Endothelial cell of umbilical vein (primary cell): ENCODE measurements at regions not wholly inside any gene's neighbourhood (a gene's known extent, or its start where the extent isn't known, plus 50 kb on each side); places are given as distances from the start of the nearest gene placed in this dataset.

Experiments
- BruUV-seq: library from RNA; stranded (reverse); fragments of 400-500 nt; replicated peaks from 2 replicates; lab custom pipeline; 2021; lab: Mats Ljungman, UMichigan
- CTCF ChIA-PET: fragments of 300-600, 350-600 bp; sonication (Branson Sonifier 250); formaldehyde crosslinking; loops from one replicate; lab custom pipeline; 2021; ENCODE audit warnings: antibody characterized with exemption, inconsistent platforms; lab: Charles Lee
- POLR2A ChIA-PET: fragments of 300-600, 350-600 bp; sonication (Branson Sonifier 250); formaldehyde crosslinking; loops from one replicate; lab custom pipeline; 2021; ENCODE audit warnings: antibody characterized with exemption, inconsistent platforms; lab: Charles Lee
- DNase-seq: peaks from one replicate; pipeline ENCODE4 v3.0.0-alpha.2; 2011; ENCODE audit warnings: low read depth, low spot score
- FAIRE-seq: peaks from 2 replicates; lab custom pipeline; 2011; peaks lifted over from hg19 to GRCh38; lab: Jason Lieb, UNC
- H2AFZ ChIP-seq: 2 replicates; pipeline ENCODE4 v1.6.0; 2012; ENCODE audit warnings: low read depth, low read length, control low read depth, inconsistent platforms
- H3K27ac ChIP-seq: 2 replicates; pipeline ENCODE4 v1.5.1; 2011; ENCODE audit warnings: low read depth, mild to moderate bottlenecking, control low read depth, low read length, moderate library complexity; ENCODE audit not compliant: insufficient read depth
- H3K27me3 ChIP-seq, 2 experiments: 2 replicates each; pipeline versions ENCODE4 v1.6.0 to v1.6.1; 2011; ENCODE audit warnings: low read length in 2 of 2, mixed read lengths in 1 of 2; ENCODE audit not compliant: control insufficient read depth in 2 of 2, insufficient read depth in 2 of 2
- H3K36me3 ChIP-seq, 2 experiments: 2 replicates in 1 of 2; 3 replicates in 1 of 2; pipeline ENCODE4 v1.5.1; 2011; ENCODE audit warnings: low read length in 2 of 2, mild to moderate bottlenecking in 1 of 2, moderate library complexity in 1 of 2; ENCODE audit not compliant: control insufficient read depth in 2 of 2, insufficient read depth in 2 of 2; ENCODE audit errors: extremely low read depth in 1 of 2
- H3K4me1 ChIP-seq: 3 replicates; pipeline ENCODE4 v1.5.1; 2011; ENCODE audit warnings: mild to moderate bottlenecking, low read length; ENCODE audit not compliant: control insufficient read depth, insufficient read depth; ENCODE audit errors: extremely low read depth
- H3K4me2 ChIP-seq: 2 replicates; pipeline ENCODE4 v1.6.1; 2011; ENCODE audit warnings: low read length, control low read depth, mixed read lengths; ENCODE audit not compliant: insufficient read depth
- H3K4me3 ChIP-seq, 3 experiments: fragments of 200-600 bp in 1 of 3; sonication (generic), shearing (Covaris generic) in 1 of 3; replicated peaks in 1 of 3; 2 replicates each; pipeline ENCODE4 v1.5.1; 2011 to 2016; ENCODE audit warnings: control low read depth in 3 of 3, low read length in 3 of 3, mild to moderate bottlenecking in 2 of 3, inconsistent platforms in 1 of 3, low read depth in 1 of 3, moderate library complexity in 1 of 3; ENCODE audit not compliant: insufficient read depth in 1 of 3
- H3K79me2 ChIP-seq: 2 replicates; pipeline ENCODE4 v1.6.0; 2012; ENCODE audit warnings: low read length, inconsistent platforms; ENCODE audit not compliant: control insufficient read depth, insufficient read depth
- H3K9ac ChIP-seq: replicated peaks from 2 replicates; pipeline ENCODE3; 2011; ENCODE audit warnings: low read length, control low read depth; ENCODE audit not compliant: insufficient read depth; ENCODE audit errors: extremely low read depth
- H3K9me1 ChIP-seq: replicated peaks from 3 replicates; pipeline ENCODE4 v1.6.0; 2011; ENCODE audit warnings: mild to moderate bottlenecking, low read length; ENCODE audit not compliant: control insufficient read depth, insufficient read depth; ENCODE audit errors: extremely low read depth
- H3K9me3 ChIP-seq: replicated peaks from 2 replicates; pipeline ENCODE4 v1.5.1; 2012; ENCODE audit warnings: low read length, inconsistent platforms; ENCODE audit not compliant: control insufficient read depth, insufficient read depth
- H4K20me1 ChIP-seq: replicated peaks from 2 replicates; pipeline ENCODE3; 2011; ENCODE audit warnings: mild to moderate bottlenecking, low read length; ENCODE audit not compliant: control insufficient read depth, insufficient read depth; ENCODE audit errors: extremely low read depth
- CTCF ChIP-seq, 2 donors: IDR thresholded peaks; 1 replicate in 1 of 2; 2 replicates in 1 of 2; pipeline ENCODE4 v1.5.1; 2011; ENCODE audit warnings: low read length in 2 of 2, mild to moderate bottlenecking in 2 of 2, moderate library complexity in 2 of 2, control low read depth in 1 of 2, inconsistent platforms in 1 of 2, low read depth in 1 of 2; ENCODE audit not compliant: insufficient read depth in 1 of 2; ENCODE audit errors: extremely low read depth in 1 of 2
- EZH2 ChIP-seq: IDR thresholded peaks from 2 replicates; pipeline ENCODE4 v1.6.1; 2012; ENCODE audit warnings: borderline replicate concordance, low read depth, mild to moderate bottlenecking, moderate library complexity, low read length, inconsistent platforms; ENCODE audit not compliant: severe bottlenecking
- FOS ChIP-seq: IDR thresholded peaks from 2 replicates; pipeline ENCODE4 v1.6.1; 2011; ENCODE audit warnings: mild to moderate bottlenecking, low read length, moderate library complexity, borderline replicate concordance; ENCODE audit not compliant: insufficient read depth
- GATA2 ChIP-seq: IDR thresholded peaks from 2 replicates; pipeline ENCODE4 v1.7.0; 2011; ENCODE audit warnings: low read depth, mild to moderate bottlenecking, moderate library complexity, mixed read lengths, low read length; ENCODE audit not compliant: insufficient read length, insufficient read depth
- JUN ChIP-seq: IDR thresholded peaks from 2 replicates; pipeline ENCODE4 v1.6.1; 2011; ENCODE audit warnings: borderline replicate concordance, low read depth; ENCODE audit not compliant: insufficient read length, insufficient read depth
- MAX ChIP-seq: IDR thresholded peaks from 2 replicates; pipeline ENCODE4 v1.6.1; 2011; ENCODE audit not compliant: insufficient read depth, insufficient read length
- MYC ChIP-seq: IDR thresholded peaks from one replicate; pipeline ENCODE4 v1.6.1; 2011; ENCODE audit warnings: mild to moderate bottlenecking, low read depth, low read length
- POLR2A ChIP-seq: IDR thresholded peaks from 2 replicates; pipeline ENCODE4 v1.6.1; 2012; ENCODE audit warnings: low read depth, mild to moderate bottlenecking, control low read depth, low read length
- POLR2AphosphoS5 ChIP-seq: IDR thresholded peaks from 2 replicates; pipeline ENCODE4 v1.6.1; 2012; ENCODE audit warnings: low read depth, mild to moderate bottlenecking, control low read depth, low read length, moderate library complexity; ENCODE audit not compliant: insufficient read depth
- dilution Hi-C: fragments of 300-500 bp; cut with MboI; formaldehyde crosslinking; loops from one replicate; pipeline ENCODE4 v1.15.0; 2019; ENCODE audit warnings: low sequenced_read_pairs; ENCODE audit not compliant: extremely low pct_ligation_motif_present
- intact Hi-C: fragments of 100-400 bp; cut with micrococcal nuclease; formaldehyde crosslinking; loops from one replicate; pipeline ENCODE4 v1.10.0; 2022

GRCh38 chr5:115709585-115709984, 83.7 kb upstream of the TMED7 start:
- dilution Hi-C loops = no loop called here
- POLR2A ChIA-PET = no interaction called here
- intact Hi-C loops = loop anchor here (5.0 kb wide), 1 partner anchor 73 kb away; no protein-coding TSS in a partner anchor

GRCh38 chr5:115708819-115709477, 83.1 kb upstream of the TMED7 start:
- no peak overlapping the region for H3K4me3 ChIP-seq
- BruUV-seq = no TSS peak
- no peak overlapping the region for H3K9ac ChIP-seq
- DNase-seq = no peak
- H3K4me2 ChIP-seq = no peak overlapping the region
- CTCF ChIA-PET = no interaction called here
- no peaks in the 10 kb centered on the region for H3K27me3 ChIP-seq
- no peaks in the 10 kb centered on the region for H3K36me3 ChIP-seq
- H3K9me3 ChIP-seq = no peaks in the 10 kb centered on the region
- H3K79me2 ChIP-seq = no peaks in the 10 kb centered on the region
- H4K20me1 ChIP-seq = no peaks in the 10 kb centered on the region
- FAIRE-seq = no peak
- dilution Hi-C loops (no loop called here), intact Hi-C loops (loop anchor here (5.0 kb wide), 1 partner anchor 73 kb away; no protein-coding TSS in a partner anchor)
- no peaks in the 10 kb centered on the region for H3K9me1 ChIP-seq
- POLR2A ChIA-PET = no interaction called here
- H2AFZ ChIP-seq = no peak overlapping the region
- no peak for TF ChIP-seq CTCF (IDR thresholded peaks at IDR 0.05; ENCODE audit: extremely low read depth in 1 of 2, insufficient read depth in 1 of 2, low read depth in 1 of 2, low read length in 2 of 2)
- TF ChIP-seq MAX = no peak
- no peak for TF ChIP-seq MYC
- no peak for TF ChIP-seq FOS
- no peak for TF ChIP-seq JUN
- TF ChIP-seq EZH2 = no peak
- TF ChIP-seq POLR2AphosphoS5 = no peak
- no peak for TF ChIP-seq POLR2A
- no peak for TF ChIP-seq GATA2
- no peak overlapping the region for H3K27ac ChIP-seq
- H3K4me1 ChIP-seq = no peaks in the 10 kb centered on the region

More at GRCh38 chr5:115709585-115709984, 83.7 kb upstream of the TMED7 start:
- Histone ChIP-seq H3K36me3 (no peaks in the 10 kb centered on the region), H4K20me1 (no peaks in the 10 kb centered on the region), H3K4me1 (no peaks in the 10 kb centered on the region), H3K4me2 (no peak overlapping the region), H3K9ac (no peak overlapping the region), H3K27ac (no peak overlapping the region), H2AFZ (no peak overlapping the region), H3K9me3 (no peaks in the 10 kb centered on the region), H3K4me3 (no peak overlapping the region), H3K27me3 (no peaks in the 10 kb centered on the region), H3K79me2 (no peaks in the 10 kb centered on the region), H3K9me1 (no peaks in the 10 kb centered on the region)
- FAIRE-seq = no peak
- BruUV-seq = no TSS peak
- no peak for TF ChIP-seq POLR2A
- no peak for TF ChIP-seq MAX
- TF ChIP-seq FOS = no peak
- TF ChIP-seq JUN = no peak
- CTCF ChIA-PET = no interaction called here
- no peak for DNase-seq
